Erythroblast (primary cell): ENCODE measurements at regions not wholly inside any gene's neighbourhood (a gene's known extent, or its start where the extent isn't known, plus 50 kb on each side); places are given as distances from the start of the nearest gene placed in this dataset.

Experiments used
- GATA1 ChIP-seq: IDR thresholded peaks from 2 replicates; pipeline ENCODE4 v1.6.1; 2011; ENCODE audit warnings: low read depth, mild to moderate bottlenecking, control low read depth, low read length, moderate library complexity
- POLR2A ChIP-seq: IDR thresholded peaks from 2 replicates; pipeline ENCODE4 v1.6.1; 2011; ENCODE audit warnings: mild to moderate bottlenecking, low read length

DNA sequence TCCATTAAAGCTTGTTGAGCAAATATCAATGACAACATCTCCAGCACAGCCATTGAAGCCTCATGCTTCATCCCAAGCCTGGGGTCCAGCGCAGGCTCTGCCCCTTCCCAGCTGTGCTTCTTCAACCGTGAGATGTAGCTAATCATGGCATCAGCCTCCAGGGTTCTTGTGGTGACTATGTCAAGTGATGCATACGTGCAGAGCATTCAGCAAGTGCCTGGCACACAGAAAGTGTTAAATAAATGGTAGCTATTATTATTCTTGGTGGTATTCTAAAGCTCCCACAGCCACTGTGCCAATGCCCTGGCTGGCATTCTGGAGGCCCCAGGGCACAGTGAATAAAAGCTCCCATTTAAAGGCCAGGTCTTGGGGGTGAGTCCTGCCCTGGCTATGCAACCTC is 146.6 kb downstream of the WDR11 start:
- TF ChIP-seq POLR2A (no peak), GATA1 (no peak)
